ENCODE measurements at regions not wholly inside any gene's neighbourhood (a gene's known extent, or its start where the extent isn't known, plus 50 kb on each side); places are given as distances from the start of the nearest gene placed in this dataset.
A peak's percentile ranks its signal among the peaks of the same experiment; 100 is the strongest.

- peak; percentile 28 for DNase-seq
Observed at GRCh38 chr6:106918115-106918514, 56.4 kb downstream of the CD24 start.

GRCh38 chr6:106916891-106917290 is 57.6 kb downstream of the CD24 start:
- no peak for DNase-seq

- no peak for DNase-seq
Observed at GRCh38 chr6:106913676-106914280, 60.8 kb downstream of the CD24 start.

DNA sequence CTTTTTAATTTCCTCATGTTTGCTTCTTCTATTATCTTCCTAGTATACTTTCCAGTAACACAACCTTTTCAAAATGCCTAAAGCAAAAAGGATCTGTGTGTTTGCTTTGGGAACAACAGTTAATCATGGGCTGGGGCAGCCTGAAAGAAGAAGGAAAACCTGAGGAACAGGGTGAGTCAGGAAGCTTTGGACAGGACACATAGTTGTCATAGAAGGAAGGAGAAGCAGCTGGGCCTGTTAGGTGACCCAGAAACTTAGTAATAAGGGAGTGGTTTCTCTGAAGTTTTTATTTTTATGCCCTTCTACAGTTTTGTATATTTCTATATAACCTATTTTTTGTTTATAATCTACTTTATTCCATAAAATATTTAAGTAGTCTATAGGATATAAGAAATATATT is 61.4 kb downstream of the CD24 start:
- DNase-seq, result no peak

- no peak for DNase-seq
Observed at GRCh38 chr6:106912091-106912490, 62.4 kb downstream of the CD24 start.

DNA sequence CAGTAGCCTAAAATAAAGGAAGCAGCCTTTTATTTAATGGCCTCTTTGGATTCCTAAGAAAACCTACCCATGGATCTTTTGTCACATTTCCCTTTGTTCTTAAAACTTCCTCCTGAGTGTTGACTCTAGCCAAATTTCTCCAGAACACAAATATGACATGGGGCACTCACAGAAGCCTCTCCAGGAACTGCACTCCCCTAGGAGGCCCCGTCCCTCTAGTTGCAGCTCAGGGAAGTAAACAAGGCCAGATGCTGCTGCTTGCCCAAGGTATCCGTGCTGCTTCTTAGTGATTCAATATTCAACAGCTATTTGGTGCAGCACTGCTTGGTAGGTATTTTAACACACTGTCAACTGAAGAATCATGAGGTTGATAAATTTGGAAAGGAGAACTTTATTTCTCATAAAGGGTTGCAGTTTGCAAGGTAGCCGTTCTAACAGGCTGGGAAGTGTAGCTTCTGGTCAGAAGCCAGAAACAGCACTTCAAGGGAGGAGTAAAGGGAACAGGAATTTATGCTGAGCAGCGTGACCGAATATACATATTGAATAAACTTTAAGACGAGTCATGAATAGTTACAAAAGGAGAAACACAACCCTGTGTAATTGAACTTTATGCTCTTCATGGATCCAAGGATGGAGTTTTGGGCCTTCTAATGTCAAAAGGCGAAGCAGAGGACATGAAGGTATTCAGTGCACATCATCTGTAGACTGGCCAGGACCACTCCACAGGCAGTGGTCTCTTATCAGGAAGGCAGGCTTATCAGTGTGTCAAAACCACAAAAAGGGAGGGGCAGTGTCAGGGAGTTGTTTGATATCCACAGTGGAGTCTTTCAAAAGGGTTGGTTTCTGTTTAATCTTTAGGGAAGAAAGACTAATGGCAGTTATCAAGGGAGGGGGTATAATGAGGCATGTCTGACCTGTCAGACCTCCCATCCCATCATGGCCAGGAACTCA is 63.3 kb downstream of the CD24 start:
- no peak for DNase-seq

- DNase-seq, result no peak
Observed at GRCh38 chr6:106908386-106908840, 66.1 kb downstream of the CD24 start.

- no peak for DNase-seq
Observed at GRCh38 chr6:106907754-106908153, 66.8 kb downstream of the CD24 start.

- no peak for DNase-seq
Observed at GRCh38 chr6:106906232-106906631, 68.3 kb downstream of the CD24 start.

GRCh38 chr6:106903299-106903698 is 71.2 kb downstream of the CD24 start:
- no peak for DNase-seq

GRCh38 chr6:106901062-106901461 is 73.5 kb downstream of the CD24 start:
- no peak for DNase-seq

GRCh38 chr6:106899697-106900096 is 74.8 kb downstream of the CD24 start:
- DNase-seq, result no peak

DNA sequence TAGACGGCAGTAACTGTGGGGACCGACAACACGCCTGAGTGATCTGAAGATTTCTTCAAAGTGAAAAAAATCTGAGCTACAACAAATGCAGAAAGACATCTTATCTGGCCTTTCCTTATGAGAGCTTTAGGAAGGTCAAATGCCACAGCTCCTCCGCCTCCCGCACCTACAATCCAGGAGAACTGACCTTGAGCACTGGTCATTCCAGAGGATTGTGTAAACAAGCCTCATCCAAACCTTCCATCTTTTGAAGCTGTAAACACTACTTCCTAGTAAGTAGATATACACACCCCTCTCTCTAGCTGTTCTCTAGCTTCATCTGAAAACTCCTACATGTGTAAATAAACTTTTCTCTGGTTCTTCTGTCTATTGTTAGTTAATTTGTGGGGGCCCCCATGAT is 76.9 kb downstream of the CD24 start:
- no peak for DNase-seq

DNA sequence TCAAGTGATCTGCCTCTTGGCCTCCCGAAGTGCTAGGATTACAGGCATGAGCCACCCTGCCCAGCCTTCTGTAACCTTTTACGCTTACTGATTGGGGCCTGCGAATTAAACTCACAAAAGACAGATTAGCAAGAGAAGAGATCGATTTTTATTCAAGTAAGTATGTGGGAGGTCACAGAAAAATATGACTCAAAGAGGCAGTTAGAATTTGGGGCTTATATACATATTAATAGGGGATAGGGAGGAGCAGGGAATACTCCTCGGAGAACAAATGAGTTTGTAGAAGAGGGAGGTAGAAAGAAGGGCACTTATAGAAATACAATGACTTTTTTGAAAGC is 78.9 kb downstream of the CD24 start:
- DNase-seq, result no peak

DNA sequence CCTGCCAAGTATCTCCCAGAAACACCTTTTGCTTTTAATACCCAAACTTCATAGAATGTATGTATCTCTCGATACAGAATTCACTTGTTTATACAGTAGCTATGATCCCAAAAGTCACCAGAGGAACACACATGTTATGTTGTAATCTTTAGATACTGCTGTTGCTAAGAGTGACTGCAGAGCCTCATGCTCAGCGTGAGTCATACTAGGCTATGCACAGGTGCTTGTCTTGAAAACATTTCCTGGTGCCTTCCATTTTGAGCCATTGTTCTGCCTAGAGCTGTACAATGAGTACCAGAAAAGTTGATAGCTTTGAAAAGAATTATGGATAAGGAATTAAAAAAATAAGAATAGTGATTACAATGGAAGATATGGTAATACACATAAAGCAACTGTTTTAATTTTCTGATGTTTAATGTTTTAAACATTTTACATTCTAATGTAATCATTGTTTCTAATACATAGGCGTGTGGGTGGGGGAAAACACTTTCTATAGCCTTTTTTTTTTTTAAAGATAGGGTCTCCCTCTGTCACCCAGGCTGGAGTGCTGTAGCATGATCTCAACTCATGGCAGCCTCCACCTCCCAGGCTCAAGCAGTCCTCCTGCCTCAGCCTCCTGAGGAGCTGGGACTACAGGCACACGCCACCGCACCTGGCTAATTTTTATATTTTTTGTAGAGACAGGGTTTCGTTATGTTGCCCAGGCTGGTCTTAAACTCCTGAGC is 79.4 kb downstream of the CD24 start:
- no peak for DNase-seq

- no peak for DNase-seq
Observed at GRCh38 chr6:106892186-106892585, 82.3 kb downstream of the CD24 start.

GRCh38 chr6:106890447-106890846 is 84.1 kb downstream of the CD24 start:
- no peak for DNase-seq

- DNase-seq, result no peak
Observed at GRCh38 chr6:106889692-106890091, 84.8 kb downstream of the CD24 start.

DNA sequence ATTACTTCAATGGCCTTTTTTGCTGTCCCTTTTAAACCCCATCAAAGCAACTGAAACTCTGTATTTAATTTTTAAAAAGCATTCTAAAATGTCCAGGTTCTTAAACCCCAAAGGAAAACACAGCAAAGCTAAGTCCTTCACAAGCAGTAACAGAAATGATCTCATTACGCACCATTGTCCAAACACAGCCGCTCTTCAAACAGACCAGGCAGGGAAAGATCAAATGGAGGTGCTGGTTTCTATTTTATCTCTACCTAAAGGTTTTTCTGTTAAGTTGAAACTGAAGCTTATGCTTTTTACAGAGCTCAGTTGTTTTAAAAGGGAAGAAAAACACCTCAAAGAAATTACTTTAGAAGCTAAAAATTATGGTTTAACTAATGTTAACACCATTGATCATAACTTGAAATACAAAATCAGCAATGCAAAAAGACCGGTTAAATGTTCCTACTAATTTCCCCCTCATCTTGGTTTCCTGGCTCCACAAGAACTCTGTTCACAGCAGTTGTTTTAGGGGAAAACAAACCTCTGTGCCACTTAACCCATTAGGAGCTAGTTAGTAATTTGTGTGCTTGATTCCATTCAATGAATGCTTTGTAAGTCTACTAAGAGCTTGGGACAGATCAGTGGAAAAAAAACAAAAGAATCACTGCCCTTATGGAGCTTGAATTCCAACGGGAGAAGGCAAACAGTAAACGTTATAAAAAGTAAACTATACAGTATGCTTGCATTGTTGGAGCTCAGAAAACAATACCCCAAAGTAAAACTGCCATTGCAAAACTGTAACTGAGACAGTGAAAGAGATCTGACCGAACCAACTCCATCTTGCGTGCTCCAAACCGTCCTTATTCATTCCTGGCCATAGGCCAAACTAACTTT is 87.4 kb downstream of the CD24 start:
- no peak for DNase-seq

DNA sequence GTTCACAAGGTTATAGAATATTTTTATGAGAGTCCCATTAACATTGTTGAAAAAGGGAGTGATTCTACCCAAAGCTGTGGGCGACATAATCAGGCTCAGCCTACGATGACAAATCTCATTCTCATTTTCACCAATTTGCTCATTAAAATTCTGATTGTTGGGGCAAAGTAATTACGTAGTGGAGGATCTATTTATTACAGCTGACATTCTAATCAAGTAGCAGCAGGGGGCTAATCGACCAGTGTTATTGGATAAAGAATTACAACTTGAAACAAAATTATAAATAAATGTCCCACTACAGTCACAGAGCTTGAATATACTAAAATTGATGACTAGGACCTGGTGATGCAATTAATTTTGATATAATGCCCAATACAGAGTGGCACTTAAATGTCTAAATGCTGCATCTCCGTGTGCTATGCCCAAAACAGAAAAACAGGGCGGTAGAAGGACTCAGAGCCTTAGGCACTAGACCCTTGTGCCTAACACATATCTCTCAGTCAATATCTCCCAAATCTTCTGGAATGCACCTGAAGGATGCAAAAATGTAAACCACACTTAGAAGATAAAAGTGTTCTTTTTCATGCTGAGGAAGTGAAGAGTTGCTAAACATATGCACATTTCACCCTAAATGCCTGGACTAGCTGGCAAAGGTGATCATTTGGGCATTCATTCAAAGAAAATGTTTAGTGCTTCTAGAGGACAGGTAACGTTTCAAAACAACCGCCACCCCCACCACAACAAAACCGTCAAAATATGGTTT is 88.3 kb downstream of the CD24 start:
- DNase-seq, result no peak

GRCh38 chr6:106885679-106886078 is 88.8 kb downstream of the CD24 start:
- DNase-seq, result no peak

DNA sequence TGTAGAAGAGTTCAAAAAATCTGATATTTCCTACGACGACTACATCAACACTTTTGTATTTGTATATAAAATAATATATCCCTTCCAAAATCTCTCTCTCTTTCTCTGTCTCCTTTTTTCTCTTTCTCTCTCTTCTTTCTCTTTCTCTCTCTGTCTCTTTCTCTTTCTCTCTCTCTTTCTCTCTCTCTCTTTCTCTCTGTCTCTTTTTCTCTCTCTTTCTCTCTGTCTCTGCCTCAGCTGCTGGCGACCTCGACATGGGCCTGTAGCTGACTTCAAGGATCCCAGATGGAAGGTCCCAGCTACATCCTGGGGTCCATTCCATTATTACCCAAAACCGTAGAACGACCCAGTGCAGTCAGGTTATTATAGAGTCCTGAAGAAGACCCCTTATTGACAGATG is 90.0 kb downstream of the CD24 start:
- no peak for DNase-seq
